GM12801 (cell line): ENCODE measurements at regions not wholly inside any gene's neighbourhood (a gene's known extent, or its start where the extent isn't known, plus 50 kb on each side); places are given as distances from the start of the nearest gene placed in this dataset.

Experiments
- CTCF ChIP-seq: IDR thresholded peaks from one replicate; pipeline ENCODE4 v1.5.1; 2011; ENCODE audit warnings: control low read depth; ENCODE audit not compliant: insufficient read length; ENCODE audit errors: extremely low read depth

- TF ChIP-seq CTCF = no peak
These were observed 95.7 kb upstream of the ZNF648 start for GRCh38 chr1:182157187-182157586.

GRCh38 chr1:182149411-182149965 lies 88.0 kb upstream of the ZNF648 start:
- TF ChIP-seq CTCF = no peak

- no peak for TF ChIP-seq CTCF
These were observed 86.4 kb upstream of the ZNF648 start for GRCh38 chr1:182147951-182148350.

- TF ChIP-seq CTCF = no peak
These were observed 85.8 kb upstream of the ZNF648 start for GRCh38 chr1:182147136-182147820.

GRCh38 chr1:182146286-182146685 lies 84.8 kb upstream of the ZNF648 start:
- no peak for TF ChIP-seq CTCF

- TF ChIP-seq CTCF = no peak
These were observed 83.9 kb upstream of the ZNF648 start for GRCh38 chr1:182145441-182145840.

GRCh38 chr1:182144646-182145030 lies 83.1 kb upstream of the ZNF648 start:
- TF ChIP-seq CTCF = no peak
